Tibial nerve (tissue), 4 donors: ENCODE measurements at regions not wholly inside any gene's neighbourhood (a gene's known extent, or its start where the extent isn't known, plus 50 kb on each side); places are given as distances from the start of the nearest gene placed in this dataset.

Experiments used
- DNase-seq, 2 donors: peaks; one replicate each; pipeline ENCODE4 v3.0.0-alpha.2; 2019; ENCODE audit warnings: low spot score in 2 of 2
- H3K27ac ChIP-seq, 4 donors: fragments of 200-600 bp; sonication (generic) in 3 of 4; one replicate each; pipeline ENCODE4 v1.5.1; 2017 to 2019; ENCODE audit warnings: mild to moderate bottlenecking in 1 of 4
- H3K27me3 ChIP-seq, 2 donors: fragments of 200-600 bp; sonication (generic) in 1 of 2; one replicate each; pipeline versions ENCODE4 v1.5.1 to v1.6.0; 2017 to 2019
- H3K36me3 ChIP-seq, 3 donors: fragments of 200-600 bp; sonication (generic); one replicate each; pipeline ENCODE4 v1.5.1; 2018 to 2019
- H3K4me1 ChIP-seq, 4 donors: fragments of 200-600 bp; sonication (generic) in 3 of 4; one replicate each; pipeline ENCODE4 v1.5.1; 2017 to 2019
- H3K4me3 ChIP-seq, 4 donors: fragments of 200-600 bp; sonication (generic) in 3 of 4; one replicate each; pipeline ENCODE4 v1.5.1; 2017 to 2019; ENCODE audit warnings: mild to moderate bottlenecking in 1 of 4, moderate library complexity in 1 of 4
- H3K9me3 ChIP-seq, 4 donors: fragments of 200-600 bp; sonication (generic) in 3 of 4; one replicate each; pipeline ENCODE4 v1.5.1; 2017 to 2019
- CTCF ChIP-seq, 5 experiments: fragments of 200-600 bp in 3 of 5; fragments of 450-650 bp in 2 of 5; sonication (generic) in 3 of 5; IDR thresholded peaks; one replicate each; pipeline ENCODE4 v1.5.1; 2016 to 2019; ENCODE audit warnings: antibody characterized with exemption in 5 of 5, mild to moderate bottlenecking in 3 of 5, moderate library complexity in 2 of 5
- EP300 ChIP-seq, 2 donors: sonication (generic); formaldehyde crosslinking; IDR thresholded peaks; one replicate each; pipeline ENCODE4 v1.6.1; 2017; ENCODE audit warnings: antibody characterized with exemption in 2 of 2, mild to moderate bottlenecking in 1 of 2
- POLR2A ChIP-seq, 2 donors: fragments of 450-650 bp; IDR thresholded peaks; one replicate each; pipeline ENCODE4 v1.6.1; 2017; ENCODE audit warnings: antibody characterized with exemption in 2 of 2, mild to moderate bottlenecking in 2 of 2, moderate library complexity in 2 of 2
- WGBS, 2 donors: methylation state at CpG; one replicate each; pipeline ENCODE4 v1.1.5; 2018; 5-methylcytosine and 5-hydroxymethylcytosine counted together

- Histone ChIP-seq H3K27ac (no peak overlapping the region), H3K27me3 (no peaks in the 10 kb centered on the region), H3K9me3 (no peaks in the 10 kb centered on the region), H3K36me3 (no peaks in the 10 kb centered on the region), H3K4me3 (no peak overlapping the region), H3K4me1 (no peaks in the 10 kb centered on the region)
- DNase-seq = no peak
- 80 to 81% methylated on average over 2 of the region's 2 CpGs for WGBS, 2 donors
- TF ChIP-seq POLR2A (IDR thresholded peaks at IDR 0.05) = no peak
- no peak for TF ChIP-seq EP300 (IDR thresholded peaks at IDR 0.05)
- TF ChIP-seq CTCF (IDR thresholded peaks at IDR 0.05) = no peak
Observed at GRCh38 chr1:163974120-163974519, 584.9 kb upstream of the PBX1 start.

GRCh38 chr1:163980394-163980793 lies 578.6 kb upstream of the PBX1 start:
- Histone ChIP-seq H3K9me3 (no peaks in the 10 kb centered on the region), H3K4me1 (no peaks in the 10 kb centered on the region), H3K36me3 (no peaks in the 10 kb centered on the region), H3K27me3 (no peaks in the 10 kb centered on the region), H3K27ac (no peak overlapping the region), H3K4me3 (no peak overlapping the region)
- DNase-seq = no peak
- TF ChIP-seq POLR2A (IDR thresholded peaks at IDR 0.05) = no peak
- no peak for TF ChIP-seq CTCF (IDR thresholded peaks at IDR 0.05)
- no peak for TF ChIP-seq EP300 (IDR thresholded peaks at IDR 0.05)
- 46 to 59% methylated on average over 1 of the region's 1 CpG for WGBS, 2 donors

- Histone ChIP-seq H3K4me1 (no peaks in the 10 kb centered on the region), H3K27ac (no peak overlapping the region), H3K27me3 (no peaks in the 10 kb centered on the region), H3K9me3 (no peaks in the 10 kb centered on the region), H3K36me3 (no peaks in the 10 kb centered on the region), H3K4me3 (no peak overlapping the region)
- no peak for DNase-seq
- 47 to 52% methylated on average over 2 of the region's 2 CpGs for WGBS, 2 donors
- no peak for TF ChIP-seq EP300 (IDR thresholded peaks at IDR 0.05)
- no peak for TF ChIP-seq POLR2A (IDR thresholded peaks at IDR 0.05)
- TF ChIP-seq CTCF (IDR thresholded peaks at IDR 0.05) = no peak
Observed at GRCh38 chr1:163981500-163982030, 577.4 kb upstream of the PBX1 start.

GRCh38 chr1:163983097-163983496 lies 575.9 kb upstream of the PBX1 start:
- no peak for DNase-seq
- TF ChIP-seq CTCF (IDR thresholded peaks at IDR 0.05) (no peak), POLR2A (IDR thresholded peaks at IDR 0.05) (no peak), EP300 (IDR thresholded peaks at IDR 0.05) (no peak)
- Histone ChIP-seq H3K4me1 (no peaks in the 10 kb centered on the region), H3K4me3 (no peak overlapping the region), H3K36me3 (no peaks in the 10 kb centered on the region), H3K27me3 (no peaks in the 10 kb centered on the region), H3K9me3 (no peaks in the 10 kb centered on the region), H3K27ac (no peak overlapping the region)
- 71 to 76% methylated on average over 2 of the region's 2 CpGs for WGBS, 2 donors

DNA sequence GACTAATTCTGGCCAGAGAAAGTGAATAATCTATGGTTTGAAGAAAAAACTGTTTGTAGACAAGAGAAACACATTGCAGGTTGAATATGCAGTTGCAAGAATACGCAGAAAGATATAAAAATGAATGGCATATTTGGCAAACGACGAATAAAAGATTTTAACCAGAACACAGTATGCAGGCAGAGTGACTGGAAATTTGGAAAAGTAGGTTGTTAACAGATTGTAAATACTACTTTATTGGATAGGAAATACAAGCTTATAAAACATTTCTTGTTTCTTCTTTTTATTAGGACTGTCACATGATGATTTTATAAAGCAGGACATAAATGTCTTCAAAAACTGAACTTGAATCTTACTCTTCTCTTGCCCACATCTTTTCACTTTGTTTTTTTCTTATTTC lies 573.3 kb upstream of the PBX1 start:
- Histone ChIP-seq H3K27ac (no peak overlapping the region), H3K4me3 (no peak overlapping the region), H3K36me3 (no peaks in the 10 kb centered on the region), H3K4me1 (no peaks in the 10 kb centered on the region), H3K9me3 (no peaks in the 10 kb centered on the region), H3K27me3 (no peaks in the 10 kb centered on the region)
- WGBS, 2 donors = 87 to 88% methylated on average over 3 of the region's 3 CpGs
- no peak for DNase-seq
- TF ChIP-seq POLR2A (IDR thresholded peaks at IDR 0.05) (no peak), CTCF (IDR thresholded peaks at IDR 0.05) (no peak), EP300 (IDR thresholded peaks at IDR 0.05) (no peak)
